ENCODE measurements at regions not wholly inside any gene's neighbourhood (a gene's known extent, or its start where the extent isn't known, plus 50 kb on each side); places are given as distances from the start of the nearest gene placed in this dataset.

DNA sequence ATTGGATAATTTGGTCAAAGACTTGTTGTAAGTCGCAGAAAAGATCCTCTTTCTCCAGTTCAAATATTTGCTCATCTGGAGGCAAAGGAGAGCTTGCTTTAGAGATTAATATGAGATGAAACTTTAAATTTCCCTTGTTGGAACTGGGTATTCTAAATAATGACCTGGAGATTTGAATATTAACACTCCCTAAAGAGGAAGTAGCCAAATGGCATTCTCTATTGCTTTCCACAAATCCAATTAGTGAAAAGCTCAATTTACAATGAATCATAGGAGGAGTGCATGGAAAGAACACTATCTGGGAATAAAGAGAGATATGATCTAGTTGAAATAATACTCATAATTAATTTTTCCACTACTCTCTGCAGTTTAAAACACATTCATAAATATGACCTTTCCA, 641.6 kb upstream of the TENM4 start:
- no peak for DNase-seq

DNA sequence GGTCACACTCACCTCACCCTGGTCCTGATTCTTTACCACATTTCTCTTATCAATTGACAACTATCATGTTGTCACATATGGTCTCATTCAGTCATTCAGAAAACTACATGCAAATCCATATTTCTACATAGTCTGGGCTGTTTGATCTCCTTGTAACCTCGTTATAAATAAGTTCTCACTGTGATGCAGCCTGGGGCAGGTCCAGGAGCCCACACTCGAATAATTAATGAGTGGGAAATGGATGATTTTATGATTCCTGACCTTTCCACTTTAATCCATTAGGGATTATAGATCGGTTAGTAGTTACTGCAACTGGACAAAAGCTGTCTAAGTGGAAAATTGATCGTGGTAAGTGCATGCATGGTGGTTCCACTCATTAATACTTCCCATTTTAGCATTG, 636.3 kb upstream of the TENM4 start:
- DNase-seq = no peak

GRCh38 chr11:80074837-80075236, 634.0 kb upstream of the TENM4 start:
- no peak for DNase-seq

DNA sequence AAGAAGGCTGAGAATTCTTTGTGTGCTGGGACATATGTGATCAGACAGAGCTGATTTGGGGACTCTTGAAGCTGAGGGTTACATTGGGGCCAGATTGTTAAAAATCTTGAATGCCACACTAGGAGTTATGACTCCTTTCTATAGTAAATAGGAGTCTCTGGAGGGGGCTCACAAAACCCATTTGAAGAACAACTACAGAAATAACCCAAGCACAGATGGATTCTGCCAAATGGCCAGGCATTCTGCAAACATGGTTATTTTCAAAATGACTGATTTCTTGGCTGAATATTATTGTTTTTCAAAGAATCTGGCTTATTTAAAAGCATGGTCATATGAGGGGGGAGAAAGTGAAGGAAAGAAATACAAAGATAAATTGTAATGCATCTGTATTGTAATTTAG, 625.5 kb upstream of the TENM4 start:
- DNase-seq = no peak

GRCh38 chr11:80065086-80065485, 624.3 kb upstream of the TENM4 start:
- no peak for DNase-seq

DNA sequence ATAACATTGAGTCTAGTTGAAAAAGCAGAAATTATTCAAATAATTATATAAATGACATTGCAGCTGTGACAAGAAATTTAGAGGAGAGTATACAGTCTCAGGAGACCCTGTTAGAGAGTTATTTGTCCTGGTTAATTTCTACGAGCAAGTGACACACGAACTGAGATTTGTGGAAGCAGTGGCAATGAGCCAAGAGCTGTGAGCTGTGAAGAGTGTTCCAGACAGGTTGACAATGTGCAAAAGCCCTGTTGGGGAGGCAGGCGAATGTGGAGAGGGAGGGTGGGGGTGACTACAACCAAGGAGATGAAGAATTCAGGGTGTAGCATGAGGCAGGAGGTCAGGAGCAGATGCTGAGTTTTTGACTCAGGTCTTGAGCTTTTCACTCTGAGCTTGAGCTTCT, 620.2 kb upstream of the TENM4 start:
- no peak for DNase-seq

DNA sequence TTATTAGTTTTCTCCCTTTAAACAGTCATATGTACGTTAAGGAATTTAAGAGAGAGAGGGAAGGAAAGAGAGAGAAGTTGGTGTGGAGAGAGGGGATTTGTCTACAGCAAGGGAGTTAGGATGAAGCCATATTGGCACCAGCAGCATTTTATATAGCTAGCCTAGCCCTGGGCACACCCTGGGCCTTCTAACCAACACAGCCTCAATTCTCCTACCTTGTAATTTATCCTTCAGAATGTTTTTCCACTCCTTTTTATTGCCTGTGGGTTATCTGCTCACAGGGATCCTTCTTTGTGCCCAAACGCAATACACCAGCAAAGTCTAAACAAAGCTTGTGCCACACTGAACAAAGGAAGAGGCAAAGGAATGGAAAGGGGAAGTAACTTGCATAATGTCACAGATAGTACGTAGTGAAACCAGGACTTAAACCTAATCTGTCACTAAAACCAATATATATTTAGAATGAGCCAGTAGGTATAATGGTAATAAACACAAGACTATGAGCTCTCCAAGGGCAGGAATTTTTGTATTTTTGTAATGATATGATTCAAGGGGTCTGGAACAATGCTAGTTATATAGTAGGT, 613.8 kb upstream of the TENM4 start:
- no peak for DNase-seq

DNA sequence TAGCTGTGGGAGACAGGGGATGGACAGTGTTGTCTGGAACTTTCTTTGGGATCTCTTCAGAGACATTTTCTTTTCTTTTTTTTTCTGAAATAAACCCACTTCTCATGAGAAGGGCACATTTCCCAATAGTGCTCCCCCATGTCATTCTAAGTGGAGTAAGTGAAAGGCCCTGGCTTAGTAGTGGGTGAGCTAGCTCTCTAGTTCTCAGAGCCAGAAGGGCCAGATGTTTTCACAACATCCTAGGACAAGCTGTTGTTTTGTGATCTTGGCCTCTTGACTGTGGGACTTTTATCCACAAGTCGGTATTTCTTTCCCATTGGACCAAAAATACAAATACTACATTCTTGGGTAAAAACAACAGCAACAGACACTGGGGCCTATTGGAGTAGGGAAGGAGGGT, 607.7 kb upstream of the TENM4 start:
- no peak for DNase-seq

GRCh38 chr11:80041136-80042000, 600.5 kb upstream of the TENM4 start:
- no peak for DNase-seq

DNA sequence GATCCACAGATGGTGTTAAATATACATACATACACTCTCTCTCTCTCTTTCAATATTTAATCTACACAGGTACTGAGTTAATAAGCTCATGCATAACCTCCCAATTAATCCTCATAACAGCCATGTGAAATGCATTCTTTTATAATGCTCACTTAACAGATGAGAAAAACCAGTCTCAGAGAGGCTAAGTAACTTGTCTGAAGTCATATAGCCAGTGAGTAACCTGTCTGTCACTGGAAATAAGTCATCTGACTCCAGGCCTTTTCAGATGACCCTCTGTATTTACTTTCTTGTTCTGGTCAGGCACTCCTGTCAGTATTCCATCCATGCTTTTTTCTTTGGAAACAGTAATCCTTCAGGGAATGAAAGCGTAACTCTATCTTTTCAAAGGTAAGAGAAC, 594.0 kb upstream of the TENM4 start:
- DNase-seq = no peak

DNA sequence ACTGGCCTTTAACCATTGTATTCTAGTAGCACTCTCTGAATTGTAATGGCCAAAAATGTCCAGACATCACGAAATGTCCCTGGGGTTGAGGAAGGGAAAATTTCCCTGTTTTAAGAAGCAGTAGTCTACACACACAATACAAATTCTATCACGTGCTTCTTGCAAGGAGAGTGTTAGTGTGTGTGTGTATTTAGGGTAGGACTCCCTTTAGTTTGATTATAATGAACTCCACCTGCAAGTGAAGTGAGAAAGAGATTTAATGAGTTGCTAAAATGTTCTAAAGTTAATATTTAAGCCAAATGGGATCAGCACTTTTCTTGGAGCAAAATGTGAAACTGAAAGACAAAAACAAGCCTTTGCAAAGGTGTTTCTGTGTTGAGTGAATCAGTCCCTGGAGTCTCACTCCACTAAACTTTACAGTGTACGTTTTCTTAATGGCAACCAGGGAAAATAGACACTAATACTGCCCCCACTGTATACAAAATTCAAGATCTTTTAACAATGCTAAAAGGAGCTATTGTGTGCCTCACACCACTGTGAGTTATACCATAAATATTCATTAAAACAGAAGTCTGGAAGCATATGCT, 590.3 kb upstream of the TENM4 start:
- no peak for DNase-seq

DNA sequence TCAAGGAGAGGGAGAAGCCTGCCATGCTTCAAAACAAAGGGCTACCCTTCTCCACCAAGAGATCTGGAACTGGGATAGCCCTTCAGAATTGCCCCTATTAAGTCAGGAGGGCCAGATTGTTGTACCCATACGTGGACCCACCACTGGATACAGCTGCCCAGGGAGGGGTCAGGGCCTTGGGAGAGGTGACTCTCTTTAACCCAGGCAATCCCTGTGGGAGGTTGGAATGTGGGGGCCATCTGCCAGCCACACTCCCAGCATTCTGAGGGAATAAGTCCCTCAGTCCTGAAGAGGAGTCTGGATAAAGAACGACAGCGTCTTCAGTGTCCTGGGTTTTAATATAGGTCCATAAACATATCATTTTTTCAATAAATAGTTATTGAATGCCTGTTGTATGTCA, 588.2 kb upstream of the TENM4 start:
- DNase-seq = no peak

DNA sequence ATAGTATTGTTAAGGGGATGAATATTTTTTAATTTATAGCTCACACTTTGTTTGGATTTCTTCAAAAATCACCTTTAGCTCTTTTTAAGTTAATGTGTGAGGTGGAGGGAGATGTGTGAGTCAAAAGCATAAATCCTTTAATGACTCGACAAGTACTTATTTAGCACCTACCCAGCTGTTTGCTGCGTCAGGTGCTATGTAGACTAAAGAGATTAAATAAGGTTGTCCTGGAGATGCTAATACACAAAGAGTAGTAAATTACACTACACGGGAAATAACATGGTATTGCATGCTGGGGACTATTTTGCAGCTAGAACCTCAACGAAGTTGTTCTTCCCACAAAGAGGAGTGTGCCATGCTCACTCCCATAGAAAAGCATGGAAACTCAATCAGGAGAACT, 583.3 kb upstream of the TENM4 start:
- DNase-seq = no peak

DNA sequence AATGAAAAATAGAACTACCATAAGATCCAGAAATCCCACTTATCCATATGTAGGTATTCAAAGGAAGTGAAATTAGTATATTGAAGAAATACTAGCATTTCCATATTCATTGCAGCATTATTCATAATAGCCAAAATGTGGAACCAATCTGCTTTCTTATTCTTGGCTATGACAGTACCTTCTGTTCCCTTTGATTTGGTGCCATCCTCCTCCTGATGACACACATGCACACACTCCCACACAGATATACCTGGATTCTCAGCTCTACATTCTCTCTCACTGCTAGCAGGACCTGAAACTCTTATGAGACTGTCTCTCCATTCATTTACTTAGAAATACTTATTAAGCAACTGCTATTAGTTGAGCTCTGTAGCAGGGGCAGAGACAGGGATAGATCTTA, 582.6 kb upstream of the TENM4 start:
- no peak for DNase-seq

DNA sequence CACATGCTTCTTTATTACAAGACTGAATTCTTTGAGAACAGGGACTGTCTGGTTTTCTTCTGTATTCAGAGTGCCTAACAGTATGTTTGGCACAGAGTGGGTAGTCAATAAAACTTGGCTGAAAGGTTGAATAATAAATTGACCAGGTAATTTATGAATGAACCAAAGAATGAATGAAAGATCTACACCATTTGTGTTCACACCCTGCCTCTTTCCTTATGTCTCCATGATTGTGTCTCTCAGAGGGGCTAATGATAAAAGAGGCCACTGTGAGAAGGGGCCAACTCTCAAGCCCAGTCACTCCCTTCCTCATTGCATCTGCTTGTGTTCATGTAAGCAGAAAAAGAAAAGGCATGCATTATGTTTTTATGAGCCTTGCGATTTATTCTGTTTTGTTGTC, 569.7 kb upstream of the TENM4 start:
- no peak for DNase-seq

DNA sequence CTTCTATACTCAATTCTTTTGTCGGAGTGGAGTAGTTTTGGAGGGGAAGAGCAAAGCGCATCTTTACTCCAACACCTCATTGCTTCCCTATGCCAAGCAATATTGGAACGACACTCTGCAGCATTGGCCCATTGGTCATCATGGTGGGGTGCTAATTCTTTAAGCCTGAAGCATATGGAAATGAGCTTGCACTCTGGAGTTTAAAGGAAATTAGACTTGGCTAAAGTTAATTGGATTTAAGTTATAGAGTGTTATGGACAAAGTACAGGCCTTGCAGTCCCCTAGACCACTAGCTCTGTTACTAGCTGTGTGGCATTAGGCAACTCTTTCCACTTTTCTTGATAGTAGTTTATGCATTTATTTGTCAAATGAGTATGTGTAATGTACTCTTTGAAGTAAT, 568.3 kb upstream of the TENM4 start:
- DNase-seq = no peak

GRCh38 chr11:80007616-80008015, 566.8 kb upstream of the TENM4 start:
- no peak for DNase-seq

- no peak for DNase-seq
These were observed 549.3 kb upstream of the TENM4 start for GRCh38 chr11:79990141-79990540.

DNA sequence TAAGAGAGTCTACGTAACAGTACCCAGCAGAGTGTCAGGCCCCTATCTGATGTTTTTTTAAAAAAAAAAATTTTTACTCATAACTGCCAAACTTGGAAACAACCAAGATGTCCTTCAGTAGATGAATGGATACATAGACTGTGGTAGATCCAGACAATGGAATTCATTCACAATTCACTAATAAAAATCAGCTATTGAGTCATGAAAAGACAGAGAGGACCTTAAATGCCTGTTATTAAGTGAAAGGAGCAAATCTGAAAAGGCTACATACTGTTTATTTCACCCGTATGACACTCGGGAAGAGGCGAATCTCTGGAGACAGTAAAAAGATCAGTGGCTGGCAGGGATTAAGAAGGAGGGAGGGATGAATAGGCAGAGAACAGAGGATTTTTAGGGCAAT, 541.4 kb upstream of the TENM4 start:
- DNase-seq = no peak

- DNase-seq = no peak
These were observed 540.1 kb upstream of the TENM4 start for GRCh38 chr11:79980916-79981315.

DNA sequence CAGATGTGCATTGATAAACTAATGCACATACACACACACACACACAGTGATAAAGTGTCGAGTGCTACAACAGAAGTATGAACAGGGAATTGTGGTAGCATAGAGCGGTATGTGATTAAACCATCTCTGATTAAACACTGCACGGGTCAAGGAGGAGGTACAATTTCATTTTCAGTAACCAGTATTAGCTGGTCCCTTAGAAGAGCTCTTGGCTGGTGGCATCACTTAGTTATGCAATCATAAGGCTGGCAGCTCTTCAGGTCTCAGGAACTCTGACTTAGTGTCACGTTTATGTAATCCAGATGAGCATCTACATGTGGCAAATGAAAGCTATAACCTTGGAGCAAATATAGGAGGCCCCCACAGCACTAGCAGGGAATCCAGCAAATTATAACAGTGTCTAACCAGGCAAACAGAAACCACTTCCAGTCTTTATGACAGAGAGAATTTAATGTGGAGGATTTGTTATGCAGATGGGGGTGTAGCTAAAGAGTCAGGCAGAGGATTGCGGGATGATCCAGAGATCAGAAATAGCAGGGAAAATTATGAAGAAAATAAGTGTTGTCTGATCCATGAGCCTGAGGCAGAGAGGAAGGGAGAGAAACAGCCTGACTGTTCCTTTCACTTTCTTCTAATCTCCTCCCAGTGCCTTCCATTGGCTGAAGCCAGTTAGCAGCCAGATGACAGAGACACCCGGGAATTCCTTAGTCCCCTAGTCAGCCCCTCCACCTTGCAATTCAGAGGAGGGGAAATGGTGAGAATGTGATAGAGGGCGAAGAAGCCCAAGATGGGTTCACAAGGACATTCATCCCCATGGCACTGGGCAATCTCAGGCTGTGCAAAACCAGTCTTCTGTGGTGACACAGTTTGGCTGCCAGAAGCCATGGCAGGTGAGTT, 533.1 kb upstream of the TENM4 start:
- no peak for DNase-seq

DNA sequence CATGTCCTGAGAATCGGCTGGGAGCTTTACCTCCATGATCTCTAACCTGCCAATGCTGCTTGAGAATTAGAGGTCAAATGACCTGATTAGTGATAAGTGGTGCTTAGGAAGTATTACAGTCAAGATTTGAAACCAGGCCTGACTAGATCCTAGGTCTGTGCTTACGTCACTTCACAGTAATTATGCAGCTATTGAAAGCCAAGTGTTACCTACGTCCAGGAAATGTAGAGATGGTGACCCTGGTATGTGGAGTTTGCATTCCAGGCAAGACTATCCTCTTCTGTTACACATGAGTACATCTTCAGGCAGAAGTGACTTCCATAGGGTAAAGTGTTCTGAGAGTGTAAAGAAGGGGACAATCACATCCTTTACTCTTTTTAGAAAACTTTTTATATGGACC, 530.4 kb upstream of the TENM4 start:
- no peak for DNase-seq

GRCh38 chr11:79966592-79966991, 525.8 kb upstream of the TENM4 start:
- DNase-seq = no peak

Data from activated CD8-positive, alpha-beta memory T cell treated with anti-CD3 and anti-CD28 coated beads, Interleukin-2, amount 50 U/mL, for 4 hours (primary cell).